ENCODE measurements at regions not wholly inside any gene's neighbourhood (a gene's known extent, or its start where the extent isn't known, plus 50 kb on each side); places are given as distances from the start of the nearest gene placed in this dataset.
A peak's percentile ranks its signal among the peaks of the same experiment; 100 is the strongest.

GRCh38 chr15:77546050-77546501 lies 86.6 kb downstream of the LINGO1 start:
- H3K4me1 ChIP-seq (ENCODE audit: control insufficient read depth, extremely low read depth, insufficient read depth, low read length), result peaks cover 12% of the 10 kb centered on the region
- no peak overlapping the region for H3K4me3 ChIP-seq (replicated peaks in 1 of 3; ENCODE audit: insufficient read depth in 1 of 3, low read depth in 1 of 3, low read length in 3 of 3)
- ChIA-PET POLR2A (no interaction called here), CTCF (interaction anchor here (1.1 to 7.1 kb wide), 6 partner anchors 13 to 511 kb away, joined by 3 to 256 read pairs (median 4); no protein-coding TSS in a partner anchor)
- DNase-seq (ENCODE audit: low read depth, low spot score), result peak; percentile 39
- dilution Hi-C loops (cut with MboI; ENCODE audit: extremely low pct_ligation_motif_present, low sequenced_read_pairs), result no loop called here
- no peaks in the 10 kb centered on the region for H4K20me1 ChIP-seq (replicated peaks; ENCODE audit: control insufficient read depth, extremely low read depth, insufficient read depth, low read length)
- no peaks in the 10 kb centered on the region for H3K9me3 ChIP-seq (replicated peaks; ENCODE audit: control insufficient read depth, insufficient read depth, low read length)
- no peak overlapping the region for H3K4me2 ChIP-seq (ENCODE audit: insufficient read depth, low read length)
- peak; percentile 67 for FAIRE-seq
- no peaks in the 10 kb centered on the region for H3K79me2 ChIP-seq (ENCODE audit: control insufficient read depth, insufficient read depth, low read length)
- intact Hi-C loops (cut with micrococcal nuclease), result no loop called here
- TF ChIP-seq CTCF (IDR thresholded peaks at IDR 0.05; ENCODE audit: extremely low read depth in 1 of 2, insufficient read depth in 1 of 2, low read depth in 1 of 2, low read length in 2 of 2) (no peak), JUN (IDR thresholded peaks at IDR 0.05; ENCODE audit: borderline replicate concordance, insufficient read depth, insufficient read length, low read depth) (no peak), EZH2 (IDR thresholded peaks at IDR 0.05; ENCODE audit: borderline replicate concordance, low read depth, low read length, severe bottlenecking) (no peak), MYC (IDR thresholded peaks at IDR 0.05; ENCODE audit: low read depth, low read length) (no peak), GATA2 (IDR thresholded peaks at IDR 0.05; ENCODE audit: insufficient read depth, insufficient read length, low read depth, low read length) (no peak), POLR2A (IDR thresholded peaks at IDR 0.05; ENCODE audit: low read depth, low read length) (no peak), MAX (IDR thresholded peaks at IDR 0.05; ENCODE audit: insufficient read depth, insufficient read length) (no peak), POLR2AphosphoS5 (IDR thresholded peaks at IDR 0.05; ENCODE audit: insufficient read depth, low read depth, low read length) (no peak)
- no peaks in the 10 kb centered on the region for H3K9me1 ChIP-seq (replicated peaks; ENCODE audit: control insufficient read depth, extremely low read depth, insufficient read depth, low read length)
- H2AFZ ChIP-seq (ENCODE audit: low read depth, low read length), result peak overlapping the region; percentile 39
- no peaks in the 10 kb centered on the region for H3K27me3 ChIP-seq (ENCODE audit: control insufficient read depth in 2 of 2, insufficient read depth in 2 of 2, low read length in 2 of 2)
- H3K27ac ChIP-seq (ENCODE audit: insufficient read depth, low read depth, low read length), result no peak overlapping the region
- no peaks in the 10 kb centered on the region for H3K36me3 ChIP-seq (ENCODE audit: control insufficient read depth in 2 of 2, extremely low read depth in 1 of 2, insufficient read depth in 2 of 2, low read length in 2 of 2)
- no TSS peak for BruUV-seq (replicated peaks)
- no peak overlapping the region for H3K9ac ChIP-seq (replicated peaks; ENCODE audit: extremely low read depth, insufficient read depth, low read length)

Measured in endothelial cell of umbilical vein (primary cell).